Caco-2 (cell line): ENCODE measurements at regions not wholly inside any gene's neighbourhood (a gene's known extent, or its start where the extent isn't known, plus 50 kb on each side); places are given as distances from the start of the nearest gene placed in this dataset.

Experiments used
- BruUV-seq: library from RNA; stranded (reverse); fragments of 400-500 nt; replicated peaks from 2 replicates; lab custom pipeline; 2021; lab: Mats Ljungman, UMichigan
- CTCF ChIA-PET: fragments of 300-600 bp; sonication (Branson Sonifier 250); formaldehyde crosslinking; loops from one replicate; lab custom pipeline; 2022; ENCODE audit warnings: antibody characterized with exemption; lab: Charles Lee
- POLR2A ChIA-PET: fragments of 300-600 bp; sonication (Branson Sonifier 250); formaldehyde crosslinking; loops from one replicate; lab custom pipeline; 2022; ENCODE audit warnings: antibody characterized with exemption; lab: Charles Lee
- DNase-seq, 2 experiments: peaks; one replicate each; pipeline versions ENCODE4 v3.0.0 to v3.0.0-alpha.2; 2020 to 2022
- H3K27me3 ChIP-seq: replicated peaks from 2 replicates; pipeline ENCODE4 v1.6.0; 2011; ENCODE audit warnings: low read length; ENCODE audit not compliant: control insufficient read depth, insufficient read depth
- H3K36me3 ChIP-seq: 2 replicates; pipeline ENCODE4 v1.5.1; 2011; ENCODE audit warnings: low read length; ENCODE audit not compliant: control insufficient read depth, insufficient read depth
- H3K4me1 ChIP-seq: fragments of 250-450 bp; sonication (Bioruptor Pico); 2 replicates; pipeline ENCODE4 v1.5.1; 2020; ENCODE audit warnings: mild to moderate bottlenecking
- H3K4me3 ChIP-seq: 2 replicates; pipeline ENCODE4 v1.5.1; 2011; ENCODE audit warnings: low read depth, mild to moderate bottlenecking, control low read depth, low read length
- H3K9me3 ChIP-seq: fragments of 250-450 bp; sonication (Bioruptor Pico); 2 replicates; pipeline ENCODE4 v1.5.1; 2020; ENCODE audit warnings: mild to moderate bottlenecking, moderate library complexity
- H3K27ac Mint-ChIP-seq: one replicate; pipeline ENCODE4 v1.8.0; 2022; ENCODE audit warnings: mixed read lengths; ENCODE audit not compliant: unreplicated experiment
- H3K27me3 Mint-ChIP-seq: one replicate; pipeline ENCODE4 v1.8.0; 2022; ENCODE audit warnings: mixed read lengths; ENCODE audit not compliant: insufficient read depth, unreplicated experiment
- H3K36me3 Mint-ChIP-seq: one replicate; pipeline ENCODE4 v1.8.0; 2022; ENCODE audit warnings: mild to moderate bottlenecking, mixed read lengths; ENCODE audit not compliant: insufficient read depth, unreplicated experiment
- H3K4me1 Mint-ChIP-seq: one replicate; pipeline ENCODE4 v1.8.0; 2022; ENCODE audit warnings: low read depth, mixed read lengths; ENCODE audit not compliant: unreplicated experiment
- H3K4me3 Mint-ChIP-seq: one replicate; pipeline ENCODE4 v1.8.0; 2022; ENCODE audit warnings: mild to moderate bottlenecking, moderate library complexity, mixed read lengths; ENCODE audit not compliant: unreplicated experiment
- H3K9me3 Mint-ChIP-seq: one replicate; pipeline ENCODE4 v1.8.0; 2022; ENCODE audit warnings: mixed read lengths; ENCODE audit not compliant: unreplicated experiment
- CTCF ChIP-seq, 2 experiments: fragments of 200-600 bp in 1 of 2; IDR thresholded peaks; 1 replicate in 1 of 2; 2 replicates in 1 of 2; pipeline versions ENCODE4 v1.5.1 to v1.8.0; 2011 to 2022; ENCODE audit warnings: antibody characterized with exemption in 1 of 2, control low read depth in 1 of 2, inconsistent platforms in 1 of 2, low read depth in 1 of 2, low read length in 1 of 2, mild to moderate bottlenecking in 1 of 2, moderate library complexity in 1 of 2; ENCODE audit not compliant: insufficient read depth in 1 of 2, severe bottlenecking in 1 of 2, unreplicated experiment in 1 of 2
- intact Hi-C: fragments of 100-400 bp; cut with micrococcal nuclease; formaldehyde crosslinking; loops from one replicate; pipeline ENCODE4 v1.10.0; 2022; ENCODE audit not compliant: unreplicated experiment

DNA sequence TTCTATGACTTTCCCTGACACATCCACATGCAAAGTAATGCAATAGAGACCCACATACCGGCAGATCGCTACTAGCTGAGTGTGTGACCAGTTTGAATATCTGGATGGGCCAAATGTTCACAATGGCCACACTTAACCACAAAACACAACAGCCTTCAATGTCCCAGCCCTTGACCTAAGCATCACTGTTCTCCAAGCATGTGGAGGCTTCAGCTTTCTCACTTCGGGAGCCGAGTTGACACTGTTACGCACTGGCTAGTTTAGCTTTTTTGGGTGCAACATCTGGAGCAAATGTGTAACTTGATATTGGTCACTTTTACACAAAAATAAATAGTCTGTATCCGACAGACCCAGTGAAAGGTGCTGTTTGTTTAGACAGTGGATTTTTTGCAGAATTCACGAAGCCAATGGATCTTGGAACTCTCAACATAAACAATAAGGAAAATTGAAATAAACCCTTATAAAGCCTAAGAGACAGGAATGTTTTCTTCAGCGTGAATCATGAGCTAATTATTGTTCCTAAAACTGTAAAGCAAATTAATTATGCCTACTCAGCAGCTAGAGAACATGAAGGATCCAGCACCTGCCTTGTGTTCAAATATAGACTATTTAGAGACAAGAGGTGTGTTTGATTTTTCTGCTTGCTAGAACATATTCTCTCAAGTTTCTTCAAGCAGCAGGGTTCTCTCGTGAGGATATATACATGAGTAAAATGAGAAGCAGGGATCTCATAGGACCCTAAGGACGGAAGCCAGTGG lies 117.6 kb upstream of the JCAD start:
- CTCF ChIA-PET, result no interaction called here

DNA sequence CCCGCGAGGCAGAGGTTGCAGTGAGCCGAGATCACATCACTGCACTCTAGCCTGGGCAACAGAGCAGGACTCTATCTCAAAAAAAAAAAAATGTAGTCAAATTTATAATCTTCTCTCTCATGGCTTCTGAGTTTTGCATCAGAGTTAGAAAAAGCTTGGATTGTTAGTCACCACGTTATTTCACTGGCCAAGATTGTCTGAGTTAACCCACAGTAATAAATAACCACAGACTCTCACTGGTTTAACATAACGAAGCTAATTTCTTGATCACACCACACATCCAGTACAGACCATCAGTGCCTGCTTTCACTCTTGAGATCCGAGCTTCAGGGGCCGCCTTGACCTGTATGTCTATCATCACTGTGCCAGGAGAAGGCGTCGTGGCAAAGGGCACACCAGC lies 116.8 kb upstream of the JCAD start:
- intact Hi-C loops, result no loop called here
- no TSS peak for BruUV-seq
- H3K27ac Mint-ChIP-seq, result no peak overlapping the region
- no peak for TF ChIP-seq CTCF (IDR thresholded peaks at IDR 0.05; ENCODE audit: insufficient read depth in 1 of 2, low read depth in 1 of 2, low read length in 1 of 2, severe bottlenecking in 1 of 2, unreplicated experiment in 1 of 2)
- no peaks in the 10 kb centered on the region for H3K9me3 Mint-ChIP-seq
- peaks cover 18% of the 10 kb centered on the region for H3K4me1 ChIP-seq
- ChIA-PET CTCF (no interaction called here), POLR2A (no interaction called here)
- no peaks in the 10 kb centered on the region for H3K27me3 ChIP-seq
- H3K36me3 Mint-ChIP-seq, result no peaks in the 10 kb centered on the region
- no peaks in the 10 kb centered on the region for H3K36me3 ChIP-seq
- H3K9me3 ChIP-seq, result no peaks in the 10 kb centered on the region
- no peak overlapping the region for H3K4me3 Mint-ChIP-seq
- peaks cover 20% of the 10 kb centered on the region for H3K4me1 Mint-ChIP-seq
- no peak for DNase-seq
- no peaks in the 10 kb centered on the region for H3K27me3 Mint-ChIP-seq
- no peak overlapping the region for H3K4me3 ChIP-seq

More for the DNA sequence above, 117.6 kb upstream of the JCAD start:
- no peaks in the 10 kb centered on the region for H3K27me3 Mint-ChIP-seq
- peaks cover 13% of the 10 kb centered on the region for H3K4me1 Mint-ChIP-seq
- no peak overlapping the region for H3K27ac Mint-ChIP-seq
- Histone ChIP-seq H3K4me3 (no peak overlapping the region), H3K27me3 (no peaks in the 10 kb centered on the region), H3K9me3 (no peaks in the 10 kb centered on the region), H3K36me3 (no peaks in the 10 kb centered on the region), H3K4me1 (peaks cover 14% of the 10 kb centered on the region)
- H3K4me3 Mint-ChIP-seq, result no peak overlapping the region
- DNase-seq, result no peak
- POLR2A ChIA-PET, result no interaction called here
- no peak for TF ChIP-seq CTCF (IDR thresholded peaks at IDR 0.05; ENCODE audit: insufficient read depth in 1 of 2, low read depth in 1 of 2, low read length in 1 of 2, severe bottlenecking in 1 of 2, unreplicated experiment in 1 of 2)
- H3K36me3 Mint-ChIP-seq, result no peaks in the 10 kb centered on the region
- H3K9me3 Mint-ChIP-seq, result no peaks in the 10 kb centered on the region
- intact Hi-C loops, result no loop called here
- no TSS peak for BruUV-seq

- TF ChIP-seq CTCF (IDR thresholded peaks at IDR 0.05; ENCODE audit: insufficient read depth in 1 of 2, low read depth in 1 of 2, low read length in 1 of 2, severe bottlenecking in 1 of 2, unreplicated experiment in 1 of 2), result no peak
- Mint-ChIP-seq H3K4me1 (peaks cover 33% of the 10 kb centered on the region), H3K36me3 (no peaks in the 10 kb centered on the region), H3K4me3 (no peak overlapping the region), H3K27ac (no peak overlapping the region), H3K27me3 (no peaks in the 10 kb centered on the region), H3K9me3 (peaks cover 6% of the 10 kb centered on the region)
- CTCF ChIA-PET, result no interaction called here
- POLR2A ChIA-PET, result interaction anchor here (0.6 kb wide), 1 partner anchor 91 kb away, joined by 3 read pairs; no protein-coding TSS in a partner anchor
- BruUV-seq, result no TSS peak
- Histone ChIP-seq H3K4me1 (peaks cover 23% of the 10 kb centered on the region), H3K9me3 (peaks cover 4% of the 10 kb centered on the region), H3K4me3 (no peak overlapping the region), H3K36me3 (no peaks in the 10 kb centered on the region), H3K27me3 (no peaks in the 10 kb centered on the region)
- no peak for DNase-seq
- intact Hi-C loops, result no loop called here
Observed at GRCh38 chr10:30172673-30173072, 113.3 kb upstream of the JCAD start.
